HCT116 (cell line): ENCODE measurements at regions not wholly inside any gene's neighbourhood (a gene's known extent, or its start where the extent isn't known, plus 50 kb on each side); places are given as distances from the start of the nearest gene placed in this dataset.

Source experiments
- CBX3 ChIP-seq: IDR thresholded peaks from 2 replicates; pipeline ENCODE4 v1.6.1; 2012; ENCODE audit warnings: low read depth
- CEBPB ChIP-seq: IDR thresholded peaks from 2 replicates; pipeline ENCODE4 v1.6.1; 2012; ENCODE audit warnings: low read depth
- JUND ChIP-seq: IDR thresholded peaks from 2 replicates; pipeline ENCODE4 v1.6.1; 2012
- POLR2AphosphoS5 ChIP-seq: IDR thresholded peaks from 2 replicates; pipeline ENCODE4 v1.6.1; 2011; ENCODE audit warnings: mild to moderate bottlenecking, low read depth, low read length, moderate library complexity
- SIN3A ChIP-seq: IDR thresholded peaks from 2 replicates; pipeline ENCODE4 v1.6.1; 2012; ENCODE audit warnings: low read depth
- TCF7L2 ChIP-seq: IDR thresholded peaks from 2 replicates; pipeline ENCODE4 v1.7.0; 2011; ENCODE audit warnings: borderline replicate concordance, inconsistent platforms; ENCODE audit not compliant: insufficient read depth, insufficient read length; ENCODE audit errors: extremely low read depth
- ZBTB33 ChIP-seq: IDR thresholded peaks from 2 replicates; pipeline ENCODE4 v1.6.1; 2011; ENCODE audit warnings: mild to moderate bottlenecking, low read length, moderate library complexity; ENCODE audit not compliant: insufficient replicate concordance; ENCODE audit errors: extremely low read depth
- ZNF274 ChIP-seq: fragments of 200-500 bp; sonication (Bioruptor generic); IDR thresholded peaks from 2 replicates; pipeline ENCODE4 v1.6.1; 2014; ENCODE audit warnings: mild to moderate bottlenecking, low read depth, low read length, inconsistent platforms
- TF ChIP-seq, protein P1 (sequence below): IDR thresholded peaks from 2 replicates; pipeline ENCODE4 v1.6.1; 2012; ENCODE audit warnings: low read depth

- TF ChIP-seq ZBTB33 (no peak), CBX3 (no peak), JUND (no peak), SIN3A (no peak), ZNF274 (no peak), TCF7L2 (no peak), POLR2AphosphoS5 (no peak), CEBPB (no peak)
- TF ChIP-seq, protein P1, sequence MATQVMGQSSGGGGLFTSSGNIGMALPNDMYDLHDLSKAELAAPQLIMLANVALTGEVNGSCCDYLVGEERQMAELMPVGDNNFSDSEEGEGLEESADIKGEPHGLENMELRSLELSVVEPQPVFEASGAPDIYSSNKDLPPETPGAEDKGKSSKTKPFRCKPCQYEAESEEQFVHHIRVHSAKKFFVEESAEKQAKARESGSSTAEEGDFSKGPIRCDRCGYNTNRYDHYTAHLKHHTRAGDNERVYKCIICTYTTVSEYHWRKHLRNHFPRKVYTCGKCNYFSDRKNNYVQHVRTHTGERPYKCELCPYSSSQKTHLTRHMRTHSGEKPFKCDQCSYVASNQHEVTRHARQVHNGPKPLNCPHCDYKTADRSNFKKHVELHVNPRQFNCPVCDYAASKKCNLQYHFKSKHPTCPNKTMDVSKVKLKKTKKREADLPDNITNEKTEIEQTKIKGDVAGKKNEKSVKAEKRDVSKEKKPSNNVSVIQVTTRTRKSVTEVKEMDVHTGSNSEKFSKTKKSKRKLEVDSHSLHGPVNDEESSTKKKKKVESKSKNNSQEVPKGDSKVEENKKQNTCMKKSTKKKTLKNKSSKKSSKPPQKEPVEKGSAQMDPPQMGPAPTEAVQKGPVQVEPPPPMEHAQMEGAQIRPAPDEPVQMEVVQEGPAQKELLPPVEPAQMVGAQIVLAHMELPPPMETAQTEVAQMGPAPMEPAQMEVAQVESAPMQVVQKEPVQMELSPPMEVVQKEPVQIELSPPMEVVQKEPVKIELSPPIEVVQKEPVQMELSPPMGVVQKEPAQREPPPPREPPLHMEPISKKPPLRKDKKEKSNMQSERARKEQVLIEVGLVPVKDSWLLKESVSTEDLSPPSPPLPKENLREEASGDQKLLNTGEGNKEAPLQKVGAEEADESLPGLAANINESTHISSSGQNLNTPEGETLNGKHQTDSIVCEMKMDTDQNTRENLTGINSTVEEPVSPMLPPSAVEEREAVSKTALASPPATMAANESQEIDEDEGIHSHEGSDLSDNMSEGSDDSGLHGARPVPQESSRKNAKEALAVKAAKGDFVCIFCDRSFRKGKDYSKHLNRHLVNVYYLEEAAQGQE = no peak
Observed at GRCh38 chr7:155984609-155985405, 172.5 kb upstream of the SHH start (continued).
